ENCODE measurements at regions not wholly inside any gene's neighbourhood (a gene's known extent, or its start where the extent isn't known, plus 50 kb on each side); places are given as distances from the start of the nearest gene placed in this dataset.

- no peak for DNase-seq (ENCODE audit: low spot score)
- ChIA-PET POLR2A (ENCODE audit: low non-redundant PET) (interaction anchor here (0.6 kb wide), 1 partner anchor 31 kb away, joined by 3 read pairs; no protein-coding TSS in a partner anchor), CTCF (no interaction called here)
- TF ChIP-seq CTCF (conservative IDR thresholded peaks at IDR 0.05; ENCODE audit: low read depth, low read length) (no peak), EZH2 (IDR thresholded peaks at IDR 0.05; ENCODE audit: borderline replicate concordance, low read depth, low read length, poor library complexity, severe bottlenecking) (no peak)
- Histone ChIP-seq H3K36me3 (ENCODE audit: insufficient read depth, low read length, poor library complexity, severe bottlenecking) (no peaks in the 10 kb centered on the region), H3K4me3 (ENCODE audit: low read depth, low read length, poor library complexity, severe bottlenecking) (no peak overlapping the region), H3K9me3 (ENCODE audit: low read depth, low read length, poor library complexity, severe bottlenecking) (no peaks in the 10 kb centered on the region), H3K27me3 (replicated peaks; ENCODE audit: insufficient read depth, low read depth, low read length, poor library complexity) (no peaks in the 10 kb centered on the region), H3K4me1 (ENCODE audit: insufficient read depth, low read length, poor library complexity, severe bottlenecking) (no peaks in the 10 kb centered on the region), H3K27ac (ENCODE audit: low read depth, low read length, poor library complexity, severe bottlenecking) (no peak overlapping the region)
- intact Hi-C loops (cut with micrococcal nuclease; ENCODE audit: unreplicated experiment) = no loop called here
- BruUV-seq (replicated peaks) = no TSS peak
Measured at GRCh38 chr3:102059145-102059943, 210.0 kb downstream of the NFKBIZ start.

- Histone ChIP-seq H3K9me3 (ENCODE audit: low read depth, low read length, poor library complexity, severe bottlenecking) (no peaks in the 10 kb centered on the region), H3K27me3 (replicated peaks; ENCODE audit: insufficient read depth, low read depth, low read length, poor library complexity) (no peaks in the 10 kb centered on the region), H3K36me3 (ENCODE audit: insufficient read depth, low read length, poor library complexity, severe bottlenecking) (no peaks in the 10 kb centered on the region), H3K4me1 (ENCODE audit: insufficient read depth, low read length, poor library complexity, severe bottlenecking) (no peaks in the 10 kb centered on the region), H3K4me3 (ENCODE audit: low read depth, low read length, poor library complexity, severe bottlenecking) (no peak overlapping the region), H3K27ac (ENCODE audit: low read depth, low read length, poor library complexity, severe bottlenecking) (no peak overlapping the region)
- DNase-seq (ENCODE audit: low spot score) = no peak
- intact Hi-C loops (cut with micrococcal nuclease; ENCODE audit: unreplicated experiment) = no loop called here
- CTCF ChIA-PET = no interaction called here
- no TSS peak for BruUV-seq (replicated peaks)
- POLR2A ChIA-PET (ENCODE audit: low non-redundant PET) = no interaction called here
- TF ChIP-seq EZH2 (IDR thresholded peaks at IDR 0.05; ENCODE audit: borderline replicate concordance, low read depth, low read length, poor library complexity, severe bottlenecking) (no peak), CTCF (conservative IDR thresholded peaks at IDR 0.05; ENCODE audit: low read depth, low read length) (no peak)
Measured at GRCh38 chr3:102060814-102061213, 211.5 kb downstream of the NFKBIZ start.

- Histone ChIP-seq H3K4me1 (ENCODE audit: insufficient read depth, low read length, poor library complexity, severe bottlenecking) (no peaks in the 10 kb centered on the region), H3K27me3 (replicated peaks; ENCODE audit: insufficient read depth, low read depth, low read length, poor library complexity) (no peaks in the 10 kb centered on the region), H3K27ac (ENCODE audit: low read depth, low read length, poor library complexity, severe bottlenecking) (no peak overlapping the region), H3K4me3 (ENCODE audit: low read depth, low read length, poor library complexity, severe bottlenecking) (no peak overlapping the region), H3K9me3 (ENCODE audit: low read depth, low read length, poor library complexity, severe bottlenecking) (no peaks in the 10 kb centered on the region), H3K36me3 (ENCODE audit: insufficient read depth, low read length, poor library complexity, severe bottlenecking) (no peaks in the 10 kb centered on the region)
- intact Hi-C loops (cut with micrococcal nuclease; ENCODE audit: unreplicated experiment) = no loop called here
- no TSS peak for BruUV-seq (replicated peaks)
- CTCF ChIA-PET = no interaction called here
- no peak for DNase-seq (ENCODE audit: low spot score)
- POLR2A ChIA-PET (ENCODE audit: low non-redundant PET) = no interaction called here
- no peak for TF ChIP-seq CTCF (conservative IDR thresholded peaks at IDR 0.05; ENCODE audit: low read depth, low read length)
- TF ChIP-seq EZH2 (IDR thresholded peaks at IDR 0.05; ENCODE audit: borderline replicate concordance, low read depth, low read length, poor library complexity, severe bottlenecking) = no peak
Measured at GRCh38 chr3:102063572-102063971, 214.3 kb downstream of the NFKBIZ start.

Measured in A673 (cell line).